NT2/D1 (cell line): ENCODE measurements at regions not wholly inside any gene's neighbourhood (a gene's known extent, or its start where the extent isn't known, plus 50 kb on each side); places are given as distances from the start of the nearest gene placed in this dataset.

Experiments
- SUZ12 ChIP-seq: IDR thresholded peaks from 2 replicates; pipeline ENCODE4 v1.6.1; 2011; ENCODE audit not compliant: insufficient read length, insufficient read depth; ENCODE audit errors: extremely low read depth
- YY1 ChIP-seq: IDR thresholded peaks from 2 replicates; pipeline ENCODE4 v1.6.1; 2011; ENCODE audit not compliant: insufficient read length, insufficient read depth

DNA sequence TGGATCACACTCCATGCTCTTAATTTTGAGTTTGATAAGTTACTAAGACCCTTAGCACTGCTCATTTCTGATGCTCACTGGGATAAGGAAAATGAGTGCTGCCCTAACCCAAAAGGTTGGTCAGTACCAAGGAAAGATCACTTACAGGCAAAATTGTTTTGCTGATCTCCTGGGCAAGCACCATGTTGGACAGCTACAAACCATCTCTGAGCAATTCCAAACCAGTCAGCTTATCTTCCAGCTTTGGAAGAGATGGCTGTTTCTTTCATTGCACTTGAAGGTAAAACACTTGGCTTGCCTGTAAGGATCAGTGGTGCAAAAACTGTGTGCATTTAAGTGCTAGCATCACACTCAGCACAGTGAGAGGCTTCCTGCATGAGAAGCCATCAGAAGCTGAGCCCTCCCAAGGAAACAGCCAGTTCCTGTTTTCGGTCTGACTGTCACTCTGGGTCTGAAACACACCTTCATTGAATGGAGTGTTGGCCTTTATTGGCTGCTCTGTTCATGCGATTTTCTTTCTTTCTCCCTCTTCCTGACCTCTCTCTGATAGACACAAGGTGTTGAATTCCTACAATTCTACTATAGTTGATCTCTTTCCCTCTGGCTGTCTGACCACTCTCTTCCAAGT, 126.4 kb upstream of the GHITM start:
- TF ChIP-seq YY1: no peak
- no peak for TF ChIP-seq SUZ12
